ENCODE measurements at regions not wholly inside any gene's neighbourhood (a gene's known extent, or its start where the extent isn't known, plus 50 kb on each side); places are given as distances from the start of the nearest gene placed in this dataset.

GRCh38 chr12:118694128-118694775, 287.1 kb upstream of the SRRM4 start:
- peak; percentile 14 for DNase-seq

GRCh38 chr12:118704527-118705241, 276.7 kb upstream of the SRRM4 start:
- no peak for DNase-seq

- no peak for DNase-seq
Observed at GRCh38 chr12:118706437-118706836, 274.9 kb upstream of the SRRM4 start.

- no peak for DNase-seq
Observed at GRCh38 chr12:118709946-118710345, 271.4 kb upstream of the SRRM4 start.

GRCh38 chr12:118711185-118711584, 270.2 kb upstream of the SRRM4 start:
- DNase-seq = no peak

- DNase-seq = no peak
Observed at GRCh38 chr12:118714051-118714460, 267.3 kb upstream of the SRRM4 start.

GRCh38 chr12:118714500-118714899, 266.8 kb upstream of the SRRM4 start:
- DNase-seq = no peak

- no peak for DNase-seq
Observed at GRCh38 chr12:118715647-118716046, 265.7 kb upstream of the SRRM4 start.

GRCh38 chr12:118727196-118727978, 254.0 kb upstream of the SRRM4 start:
- DNase-seq = no peak

GRCh38 chr12:118727979-118728366, 253.4 kb upstream of the SRRM4 start:
- no peak for DNase-seq

GRCh38 chr12:118734266-118734665, 247.1 kb upstream of the SRRM4 start:
- DNase-seq = no peak

- DNase-seq = no peak
Observed at GRCh38 chr12:118737985-118738540, 243.3 kb upstream of the SRRM4 start.

- DNase-seq = no peak
Observed at GRCh38 chr12:118741194-118741593, 240.1 kb upstream of the SRRM4 start.

- DNase-seq = no peak
Observed at GRCh38 chr12:118742431-118742830, 238.9 kb upstream of the SRRM4 start.

GRCh38 chr12:118743896-118744700, 237.2 kb upstream of the SRRM4 start:
- no peak for DNase-seq

- DNase-seq = no peak
Observed at GRCh38 chr12:118746176-118746575, 235.2 kb upstream of the SRRM4 start.

- no peak for DNase-seq
Observed at GRCh38 chr12:118746960-118747359, 234.4 kb upstream of the SRRM4 start.

GRCh38 chr12:118747771-118748170, 233.6 kb upstream of the SRRM4 start:
- no peak for DNase-seq

GRCh38 chr12:118748478-118749380, 232.6 kb upstream of the SRRM4 start:
- no peak for DNase-seq

GRCh38 chr12:118749646-118750045, 231.7 kb upstream of the SRRM4 start:
- DNase-seq = no peak

- DNase-seq = no peak
Observed at GRCh38 chr12:118750666-118751065, 230.7 kb upstream of the SRRM4 start.

Measured in muscle of arm (tissue), 1 donor.